HG03095 (cell line): ENCODE measurements at regions not wholly inside any gene's neighbourhood (a gene's known extent, or its start where the extent isn't known, plus 50 kb on each side); places are given as distances from the start of the nearest gene placed in this dataset.
"Not testable (repeated sequence)": the region's sequence is repeated elsewhere in the genome, so short reads cannot be mapped to it uniquely, and the experiment has no call there.

Source experiments
- ATAC-seq: cut with Tn5 transposase; IDR thresholded peaks from one replicate; pipeline ENCODE4 v1.9.1; 2021; ENCODE audit warnings: moderate library complexity; ENCODE audit not compliant: unreplicated experiment

GRCh38 chr11:45411228-45411946 lies 125.2 kb upstream of the SYT13 start:
- no peak for ATAC-seq

DNA sequence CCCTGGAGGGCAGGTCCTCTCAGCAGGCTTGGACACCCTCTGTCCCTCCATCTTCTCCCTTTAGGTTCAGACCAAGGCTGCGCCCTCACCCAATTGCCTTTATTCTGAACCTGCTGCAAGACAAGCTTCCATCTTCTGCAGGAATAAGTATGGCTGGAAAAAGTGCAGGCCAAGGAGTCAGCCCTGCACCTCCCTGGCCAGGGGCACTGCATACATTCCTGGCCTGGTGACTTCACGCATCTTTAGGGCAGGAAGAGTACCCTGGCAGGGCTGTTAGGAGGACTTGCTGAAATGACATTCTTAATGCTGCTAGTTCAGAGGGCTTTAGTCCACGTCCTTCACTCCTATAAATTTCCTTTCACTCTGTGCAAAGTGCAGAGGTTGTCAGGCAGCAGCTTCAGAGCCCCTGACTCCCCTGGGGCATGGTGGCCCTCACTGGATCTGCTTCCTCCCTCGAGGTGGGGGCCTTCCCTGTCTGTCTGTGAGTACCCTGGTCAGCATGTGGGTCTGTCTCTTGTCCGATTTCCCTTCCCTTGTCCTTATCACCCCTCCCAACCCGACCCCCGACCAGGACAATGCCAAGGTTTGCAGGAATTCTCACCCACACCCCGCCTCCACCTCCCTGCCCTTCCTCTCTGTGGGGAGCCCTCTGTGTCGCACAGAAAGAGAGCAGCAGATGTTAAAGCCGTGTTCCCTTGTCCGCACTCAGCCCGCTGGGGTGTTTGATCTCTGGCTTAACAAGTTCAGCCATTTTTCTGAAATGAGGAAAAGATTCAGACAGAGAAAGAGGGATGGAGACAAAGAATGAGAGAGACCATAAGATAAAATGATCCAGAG lies 124.5 kb upstream of the SYT13 start:
- no peak for ATAC-seq

- ATAC-seq = no peak
Observed at GRCh38 chr11:45409587-45409986, 123.4 kb upstream of the SYT13 start.

GRCh38 chr11:45407226-45407625 lies 121.1 kb upstream of the SYT13 start:
- ATAC-seq = no peak

DNA sequence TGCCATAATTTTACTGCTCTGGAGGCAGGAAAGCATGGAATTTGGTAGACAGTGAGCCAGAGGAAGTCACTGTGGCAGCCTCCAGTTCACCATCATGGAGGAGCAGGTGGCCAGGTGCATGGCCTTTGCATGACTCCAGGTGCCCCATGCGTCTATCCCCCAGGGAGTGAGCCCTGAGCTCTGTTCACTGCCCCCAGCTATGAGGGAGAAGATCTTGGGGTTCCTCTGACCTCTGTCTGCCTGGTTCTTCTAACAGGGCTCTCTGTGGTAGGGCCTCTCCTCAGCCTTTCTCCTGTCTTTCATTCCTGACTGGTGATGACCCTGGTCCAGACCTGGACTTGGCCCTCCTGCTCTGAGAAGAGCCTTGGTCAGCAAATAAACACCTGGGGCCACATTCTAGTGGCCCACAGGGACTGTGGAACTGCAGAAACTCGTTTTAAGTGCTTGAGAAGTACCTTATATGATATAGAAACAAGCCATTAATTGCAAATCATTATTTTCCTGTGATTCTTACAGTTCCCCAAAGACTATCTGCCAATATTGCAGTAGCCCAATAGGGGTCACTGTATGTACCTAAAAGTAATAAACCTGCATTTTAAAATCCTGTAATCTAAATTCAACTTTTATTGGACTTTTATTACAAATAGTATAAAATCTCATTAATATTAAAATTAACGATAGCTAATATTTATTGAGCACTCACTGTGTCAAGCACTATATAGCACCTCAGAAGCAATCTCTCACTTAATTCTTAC lies 120.0 kb upstream of the SYT13 start:
- no peak for ATAC-seq

DNA sequence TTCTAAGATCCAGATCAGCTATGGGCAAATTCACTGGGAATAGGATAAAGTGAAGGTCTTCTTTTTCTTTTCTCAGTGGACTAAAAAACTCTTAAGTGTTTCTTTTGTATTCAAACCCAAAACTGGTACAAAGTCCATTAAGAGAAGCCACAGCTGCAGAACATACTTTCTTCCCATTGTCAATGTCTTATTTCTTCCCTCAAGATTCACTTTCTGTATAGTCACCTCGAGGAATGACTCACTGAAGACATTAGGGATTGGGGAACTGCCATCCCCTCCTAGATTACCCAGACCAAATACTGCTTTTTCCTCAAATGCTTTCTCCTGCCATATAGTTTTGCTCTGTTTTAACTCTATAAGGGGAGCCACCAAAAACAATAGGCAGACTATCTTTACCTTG lies 117.4 kb upstream of the SYT13 start:
- not testable (repeated sequence) for ATAC-seq

- ATAC-seq = no peak
Observed at GRCh38 chr11:45402049-45402630, 116.0 kb upstream of the SYT13 start.

DNA sequence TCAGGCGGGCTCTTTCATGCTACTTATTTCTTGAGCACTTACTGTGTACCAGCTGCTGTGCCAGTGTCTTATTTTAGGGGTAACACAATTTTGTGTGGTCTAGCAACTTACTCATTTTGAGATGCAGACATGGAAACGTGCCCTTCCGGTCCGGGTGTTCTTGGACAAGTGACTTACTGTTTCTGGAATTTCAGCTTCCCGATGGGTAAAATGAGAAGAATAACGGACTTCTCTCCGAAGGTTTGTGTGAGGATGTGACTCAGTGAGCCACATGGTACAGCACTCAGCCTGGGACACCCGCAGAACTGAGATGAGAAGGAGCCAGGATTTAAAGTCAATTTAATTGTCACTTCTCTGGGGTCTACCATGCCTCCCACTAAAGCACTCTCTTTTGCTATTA lies 114.5 kb upstream of the SYT13 start:
- ATAC-seq = no peak

- ATAC-seq = no peak
Observed at GRCh38 chr11:45399166-45399565, 113.0 kb upstream of the SYT13 start.

GRCh38 chr11:45398325-45398724 lies 112.2 kb upstream of the SYT13 start:
- ATAC-seq = no peak

DNA sequence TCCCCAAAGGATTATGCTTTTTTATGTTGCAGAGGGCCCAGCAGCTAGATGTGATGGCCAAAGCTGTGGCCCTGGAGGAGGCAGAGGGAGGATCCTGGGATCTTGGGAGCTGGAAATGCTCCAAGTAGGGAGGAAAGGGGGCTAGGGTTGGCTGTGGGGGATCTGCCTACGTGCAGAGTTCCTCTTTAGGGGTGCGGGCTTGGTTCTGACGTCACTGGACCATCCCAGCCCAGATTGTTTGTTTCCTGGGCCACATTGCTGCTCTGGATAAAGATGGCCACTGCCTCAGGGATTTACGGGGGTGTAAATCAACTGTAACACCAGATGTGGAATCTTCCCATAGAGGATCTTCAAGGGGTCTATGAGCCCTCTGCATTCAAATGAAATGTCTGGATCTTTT lies 110.3 kb upstream of the SYT13 start:
- no peak for ATAC-seq

DNA sequence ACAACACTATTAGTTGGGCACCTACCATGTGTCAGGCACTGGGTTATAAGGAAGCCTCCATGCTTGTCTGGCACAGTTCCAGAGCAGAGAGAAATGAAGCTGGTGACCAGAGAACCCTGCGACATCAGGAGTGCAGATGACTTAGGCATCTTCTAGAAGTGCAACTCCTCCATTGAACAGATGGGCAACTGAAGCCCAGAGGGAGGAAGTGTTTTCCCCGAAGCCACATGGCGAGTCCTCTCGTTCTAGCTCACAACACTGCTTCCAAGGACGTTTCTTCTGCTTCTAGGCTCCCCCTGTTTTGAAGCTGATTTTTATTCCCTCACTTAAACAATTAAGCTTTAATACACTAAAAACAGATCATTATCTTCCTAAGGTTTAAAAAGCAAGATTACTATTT lies 109.8 kb upstream of the SYT13 start:
- no peak for ATAC-seq

DNA sequence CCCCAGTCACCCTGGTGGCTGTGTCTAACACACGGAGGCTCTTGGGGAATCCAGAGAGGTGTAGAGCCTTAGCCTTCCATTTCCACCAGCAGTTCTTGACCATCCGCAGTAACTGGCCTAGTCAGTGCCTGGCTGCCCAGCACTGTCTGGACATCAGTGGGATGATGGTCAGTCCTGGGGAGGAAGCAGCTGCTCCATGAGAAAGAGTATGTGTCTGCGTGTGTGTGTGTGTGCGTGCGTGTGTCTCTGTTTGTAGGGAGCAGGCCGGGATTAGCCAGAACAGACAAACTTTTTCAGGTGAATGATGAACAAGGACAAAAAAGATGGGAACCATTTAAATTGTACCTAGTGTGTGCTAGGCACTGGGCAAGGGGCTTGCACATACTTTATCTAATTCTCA lies 109.3 kb upstream of the SYT13 start:
- no peak for ATAC-seq

DNA sequence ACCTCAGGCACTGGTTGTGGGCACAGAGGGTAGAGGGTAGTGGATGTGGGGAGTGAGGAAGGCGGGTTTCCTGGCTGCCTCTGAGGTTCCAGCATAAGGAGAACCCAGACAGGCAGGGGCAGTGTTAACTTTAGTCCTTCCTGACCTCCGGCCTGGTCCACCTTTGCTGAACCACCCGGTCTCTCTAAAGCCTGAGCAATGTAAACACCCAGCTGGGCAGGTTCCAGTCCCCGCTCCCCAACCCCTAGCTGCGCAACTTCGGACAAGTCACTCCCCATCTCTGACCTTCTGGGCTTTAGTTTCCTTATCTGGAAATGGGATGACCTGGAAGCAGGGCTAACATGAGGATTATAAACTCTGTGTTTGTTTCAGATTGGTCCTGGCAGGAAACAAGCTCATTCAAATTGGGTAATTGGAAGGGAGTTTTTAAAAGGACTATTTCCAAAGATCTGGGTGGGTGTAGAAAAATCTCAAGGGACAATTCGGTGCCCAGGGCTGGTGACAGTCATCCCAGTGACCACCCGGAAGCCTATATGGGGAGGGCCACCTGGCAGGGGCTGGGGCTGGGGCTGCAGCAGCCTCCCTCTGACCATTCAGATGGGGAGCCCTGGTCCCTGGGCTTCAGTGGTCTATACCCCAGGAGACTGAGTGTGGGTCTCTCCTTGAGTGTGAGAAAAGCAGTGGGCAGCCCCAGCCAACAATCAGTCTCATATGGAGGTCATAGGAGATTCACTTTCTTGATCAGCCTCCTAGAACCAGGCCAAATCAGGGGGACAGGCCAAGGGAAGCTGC lies 108.3 kb upstream of the SYT13 start:
- no peak for ATAC-seq

DNA sequence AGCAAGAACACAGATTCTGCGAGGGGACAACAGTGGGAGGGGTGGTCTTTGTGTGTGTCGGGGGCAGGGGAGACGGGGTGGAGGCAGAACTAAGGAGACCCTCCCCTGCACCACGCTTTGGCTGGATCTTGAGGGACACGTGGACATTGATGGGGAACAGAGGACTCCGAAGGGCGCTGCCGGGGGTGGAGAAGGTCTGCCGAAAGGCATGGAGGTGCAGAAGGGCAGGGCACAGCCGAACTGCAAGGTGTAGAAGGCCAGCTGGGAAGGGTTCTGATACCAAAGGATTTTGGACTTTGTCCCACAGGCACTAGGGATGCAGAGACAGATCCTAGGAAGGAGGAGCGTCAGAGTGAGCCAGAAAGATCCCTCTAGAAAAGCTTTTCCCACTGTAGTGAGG lies 107.7 kb upstream of the SYT13 start:
- no peak for ATAC-seq

DNA sequence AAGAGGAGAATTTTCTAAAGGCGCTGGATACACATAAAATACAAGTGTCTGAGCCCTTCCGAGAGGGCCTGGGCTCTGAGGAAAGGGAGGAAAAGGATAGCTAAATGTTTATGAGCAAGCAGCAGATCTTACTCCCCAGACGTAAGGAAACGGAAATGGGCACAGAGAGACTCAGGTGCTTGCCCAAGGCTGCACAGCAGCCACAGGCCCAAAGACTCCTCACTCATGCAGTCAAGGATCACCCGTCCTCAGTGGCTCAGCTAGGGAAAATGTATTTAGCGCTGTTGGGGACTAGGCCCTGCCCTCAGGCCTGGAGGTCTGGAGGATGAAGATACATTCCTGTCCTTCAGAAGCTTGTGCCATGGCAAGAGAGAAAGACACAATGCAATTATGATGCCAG lies 107.2 kb upstream of the SYT13 start:
- ATAC-seq = no peak

DNA sequence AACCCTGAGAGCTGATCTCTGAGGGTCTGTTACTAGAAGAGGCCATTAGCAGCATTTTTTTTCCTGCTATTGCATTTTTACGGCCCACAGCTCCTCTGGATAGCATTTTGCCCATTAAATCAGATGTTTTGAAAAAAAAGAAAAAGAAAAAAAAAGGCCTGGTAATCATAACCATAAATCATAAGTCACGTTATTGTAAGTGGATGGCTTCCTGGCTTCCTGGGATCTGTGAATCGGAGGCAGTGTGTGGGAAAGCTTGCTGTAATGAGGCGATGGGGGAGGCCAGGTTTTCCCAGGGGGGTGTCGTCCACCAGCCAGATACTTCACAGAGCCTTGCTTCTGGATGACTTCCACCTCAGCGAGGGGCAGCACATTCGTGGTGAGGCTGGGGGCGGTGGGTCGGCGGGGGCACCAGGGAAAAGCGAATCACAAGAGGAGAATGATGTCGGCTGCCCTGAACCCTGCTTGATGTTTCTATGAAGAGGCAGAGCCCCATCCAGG lies 106.5 kb upstream of the SYT13 start:
- no peak for ATAC-seq

- ATAC-seq = no peak
Observed at GRCh38 chr11:45392154-45392553, 106.0 kb upstream of the SYT13 start.

DNA sequence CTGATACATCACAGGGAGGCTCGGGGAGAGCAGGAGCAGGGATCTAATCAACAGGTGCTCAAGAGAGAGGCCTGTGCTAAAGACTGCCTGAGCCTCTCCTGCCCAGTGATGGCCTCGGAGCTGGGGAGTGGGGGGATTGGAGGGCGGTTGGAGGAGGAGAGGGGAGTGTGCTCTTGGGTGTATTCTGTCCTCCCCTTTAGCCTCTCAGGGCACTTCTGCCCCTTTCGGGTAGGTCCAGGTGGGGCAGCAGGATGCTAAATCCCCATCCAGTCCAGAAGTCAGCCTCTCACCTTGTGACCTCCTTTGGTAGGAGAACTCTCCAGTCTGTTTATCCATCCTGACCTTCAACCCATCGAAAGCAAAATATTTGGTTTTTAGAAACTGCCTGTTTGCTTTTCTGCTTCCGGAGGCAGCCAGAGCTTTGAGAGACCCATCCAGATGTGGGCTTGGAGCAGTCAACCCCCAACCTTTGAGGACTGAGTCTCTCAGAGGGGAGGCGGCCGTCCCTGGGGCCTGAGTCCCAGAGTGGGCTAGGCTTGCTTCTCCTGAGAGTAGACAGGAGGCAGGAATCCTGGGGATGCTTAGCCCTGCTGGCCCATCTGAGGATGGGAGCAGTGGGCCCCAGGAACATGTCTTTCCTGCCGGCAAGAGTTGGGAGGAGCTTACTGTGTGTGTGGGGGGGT lies 105.2 kb upstream of the SYT13 start:
- no peak for ATAC-seq

DNA sequence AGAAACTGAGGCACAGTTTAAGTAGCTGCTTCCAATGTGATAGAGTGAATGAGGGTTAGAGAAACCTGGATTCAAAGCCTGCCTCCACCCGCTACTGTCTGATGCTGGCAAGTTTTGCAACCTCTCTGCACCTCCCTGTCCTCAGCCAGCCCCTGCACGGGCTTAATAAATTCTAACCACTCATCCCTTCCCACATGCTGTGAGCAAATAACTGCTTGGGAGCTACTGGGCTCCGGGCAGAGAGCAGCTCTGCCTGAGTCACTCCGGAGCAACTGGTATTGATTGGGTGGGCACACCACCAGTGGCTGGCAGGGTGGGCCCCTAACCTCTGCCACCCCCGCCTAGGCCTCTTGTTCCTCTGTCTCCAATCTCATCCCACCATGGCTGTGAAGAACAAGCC lies 104.3 kb upstream of the SYT13 start:
- ATAC-seq = no peak
